Loucy (cell line): ENCODE measurements at regions not wholly inside any gene's neighbourhood (a gene's known extent, or its start where the extent isn't known, plus 50 kb on each side); places are given as distances from the start of the nearest gene placed in this dataset.

Experiments used
- H2AFZ ChIP-seq: fragments of 200-600 bp; sonication (generic); 2 replicates; pipeline ENCODE4 v1.6.0; 2016; ENCODE audit warnings: antibody characterized with exemption, mild to moderate bottlenecking, low read length, moderate library complexity
- H3F3A ChIP-seq: fragments of 200-600 bp; 2 replicates; pipeline ENCODE4 v1.6.0; 2016; ENCODE audit warnings: antibody characterized with exemption, low read depth, mild to moderate bottlenecking
- H3K27me3 ChIP-seq: fragments of 200-600 bp; sonication (generic); 2 replicates; pipeline ENCODE4 v1.6.1; 2014; ENCODE audit warnings: low read length, mild to moderate bottlenecking; ENCODE audit not compliant: insufficient read depth, poor library complexity, severe bottlenecking
- H3K36me3 ChIP-seq: fragments of 200-600 bp; sonication (generic); 2 replicates; pipeline ENCODE4 v1.6.1; 2016; ENCODE audit warnings: low read length; ENCODE audit not compliant: insufficient read depth
- H3K4me1 ChIP-seq: fragments of 200-600 bp; sonication (generic); 2 replicates; pipeline ENCODE4 v1.5.1; 2014; ENCODE audit warnings: low read length, mild to moderate bottlenecking; ENCODE audit not compliant: insufficient read depth, poor library complexity, severe bottlenecking
- H3K4me2 ChIP-seq: fragments of 200-600 bp; sonication (generic); 2 replicates; pipeline ENCODE4 v1.6.0; 2014; ENCODE audit warnings: antibody characterized with exemption, low read length, low read depth, mild to moderate bottlenecking; ENCODE audit not compliant: poor library complexity, severe bottlenecking
- H3K4me3 ChIP-seq: fragments of 200-600 bp; sonication (generic); 2 replicates; pipeline ENCODE4 v1.5.1; 2014; ENCODE audit warnings: low read length, mild to moderate bottlenecking, mixed read lengths; ENCODE audit not compliant: poor library complexity, severe bottlenecking
- H3K79me2 ChIP-seq: fragments of 200-600 bp; sonication (generic); 2 replicates; pipeline ENCODE4 v1.6.1; 2014; ENCODE audit warnings: low read length; ENCODE audit not compliant: insufficient read depth
- H3K9ac ChIP-seq: fragments of 200-600 bp; sonication (generic); 2 replicates; pipeline ENCODE4 v1.6.0; 2014; ENCODE audit warnings: mild to moderate bottlenecking, low read depth, low read length, moderate library complexity; ENCODE audit not compliant: poor library complexity, severe bottlenecking
- H3K9me2 ChIP-seq: fragments of 200-600 bp; sonication (generic); replicated peaks from 2 replicates; pipeline ENCODE4 v1.6.1; 2016; ENCODE audit warnings: low read depth, low read length, mixed read lengths
- H3K9me3 ChIP-seq: fragments of 200-600 bp; sonication (generic); 2 replicates; pipeline ENCODE4 v1.6.1; 2014; ENCODE audit warnings: mild to moderate bottlenecking, antibody characterized with exemption, low read length, low read depth; ENCODE audit not compliant: insufficient read depth
- H4K20me1 ChIP-seq: fragments of 200-600 bp; sonication (generic); 2 replicates; pipeline ENCODE4 v1.6.0; 2014; ENCODE audit warnings: antibody characterized with exemption, low read length, mild to moderate bottlenecking; ENCODE audit not compliant: insufficient read depth, poor library complexity, severe bottlenecking
- EZH2phosphoT487 ChIP-seq: fragments of 200-600 bp; IDR thresholded peaks from 2 replicates; pipeline ENCODE4 v1.6.1; 2018; ENCODE audit warnings: antibody characterized with exemption, mild to moderate bottlenecking, moderate library complexity, borderline replicate concordance
- TF ChIP-seq, protein P1 (sequence below): fragments of 200-600 bp; sonication (generic); conservative IDR thresholded peaks from 2 replicates; pipeline ENCODE4 v1.5.1; 2014; ENCODE audit warnings: mild to moderate bottlenecking, antibody characterized with exemption, low read length

DNA sequence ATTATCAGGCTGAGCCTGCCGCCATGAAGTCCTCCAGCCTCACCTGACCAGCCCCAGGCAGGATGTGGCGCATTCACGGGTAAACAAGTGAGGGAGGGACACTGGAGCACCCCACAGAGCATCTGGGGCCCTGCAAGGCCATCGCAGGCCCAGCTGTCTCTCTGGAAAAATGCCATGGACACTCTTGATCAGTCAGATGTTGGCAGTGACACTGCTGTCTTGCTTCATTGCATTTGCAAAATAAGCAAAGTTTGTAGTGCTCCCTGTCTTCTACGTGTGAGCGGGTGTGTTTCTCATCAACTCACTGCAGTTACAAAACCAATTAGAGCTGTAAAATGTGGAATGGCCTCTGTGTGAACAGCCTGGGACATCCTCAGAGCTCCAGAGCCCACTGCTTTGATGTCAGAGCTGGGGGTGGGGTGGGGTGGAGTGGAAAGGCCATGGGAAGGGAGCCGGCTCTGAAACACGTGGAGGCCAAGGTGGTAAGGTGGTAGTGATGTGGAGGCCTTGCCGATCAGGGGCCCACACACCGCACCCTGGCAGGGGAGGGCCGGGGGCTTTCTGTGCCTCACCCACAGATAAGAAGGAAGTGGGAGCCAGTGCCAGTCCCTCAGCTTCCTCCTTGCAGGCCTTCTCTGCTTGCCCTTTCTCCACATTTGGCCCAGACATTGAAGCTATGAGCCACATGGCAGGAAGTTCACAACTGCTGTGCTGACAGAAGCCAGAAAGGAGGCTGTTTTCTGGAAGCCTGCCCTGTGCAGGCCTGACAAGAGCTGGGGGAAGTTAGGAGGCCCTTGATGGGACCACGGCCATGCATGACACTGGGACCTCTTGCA lies 254.9 kb downstream of the RHOU start:
- Histone ChIP-seq H3K4me1 (peaks cover 22% of the 10 kb centered on the region), H3K4me3 (no peak overlapping the region), H3F3A (no peaks in the 10 kb centered on the region), H3K9me3 (no peaks in the 10 kb centered on the region), H3K36me3 (no peaks in the 10 kb centered on the region), H3K27me3 (no peaks in the 10 kb centered on the region), H3K9me2 (no peaks in the 10 kb centered on the region), H3K9ac (peak overlapping the region; percentile 14), H4K20me1 (no peaks in the 10 kb centered on the region), H2AFZ (peak overlapping the region; percentile 85), H3K4me2 (no peak overlapping the region), H3K79me2 (no peaks in the 10 kb centered on the region)
- TF ChIP-seq, protein P1, sequence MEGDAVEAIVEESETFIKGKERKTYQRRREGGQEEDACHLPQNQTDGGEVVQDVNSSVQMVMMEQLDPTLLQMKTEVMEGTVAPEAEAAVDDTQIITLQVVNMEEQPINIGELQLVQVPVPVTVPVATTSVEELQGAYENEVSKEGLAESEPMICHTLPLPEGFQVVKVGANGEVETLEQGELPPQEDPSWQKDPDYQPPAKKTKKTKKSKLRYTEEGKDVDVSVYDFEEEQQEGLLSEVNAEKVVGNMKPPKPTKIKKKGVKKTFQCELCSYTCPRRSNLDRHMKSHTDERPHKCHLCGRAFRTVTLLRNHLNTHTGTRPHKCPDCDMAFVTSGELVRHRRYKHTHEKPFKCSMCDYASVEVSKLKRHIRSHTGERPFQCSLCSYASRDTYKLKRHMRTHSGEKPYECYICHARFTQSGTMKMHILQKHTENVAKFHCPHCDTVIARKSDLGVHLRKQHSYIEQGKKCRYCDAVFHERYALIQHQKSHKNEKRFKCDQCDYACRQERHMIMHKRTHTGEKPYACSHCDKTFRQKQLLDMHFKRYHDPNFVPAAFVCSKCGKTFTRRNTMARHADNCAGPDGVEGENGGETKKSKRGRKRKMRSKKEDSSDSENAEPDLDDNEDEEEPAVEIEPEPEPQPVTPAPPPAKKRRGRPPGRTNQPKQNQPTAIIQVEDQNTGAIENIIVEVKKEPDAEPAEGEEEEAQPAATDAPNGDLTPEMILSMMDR: no peak
- no peak for TF ChIP-seq EZH2phosphoT487

DNA sequence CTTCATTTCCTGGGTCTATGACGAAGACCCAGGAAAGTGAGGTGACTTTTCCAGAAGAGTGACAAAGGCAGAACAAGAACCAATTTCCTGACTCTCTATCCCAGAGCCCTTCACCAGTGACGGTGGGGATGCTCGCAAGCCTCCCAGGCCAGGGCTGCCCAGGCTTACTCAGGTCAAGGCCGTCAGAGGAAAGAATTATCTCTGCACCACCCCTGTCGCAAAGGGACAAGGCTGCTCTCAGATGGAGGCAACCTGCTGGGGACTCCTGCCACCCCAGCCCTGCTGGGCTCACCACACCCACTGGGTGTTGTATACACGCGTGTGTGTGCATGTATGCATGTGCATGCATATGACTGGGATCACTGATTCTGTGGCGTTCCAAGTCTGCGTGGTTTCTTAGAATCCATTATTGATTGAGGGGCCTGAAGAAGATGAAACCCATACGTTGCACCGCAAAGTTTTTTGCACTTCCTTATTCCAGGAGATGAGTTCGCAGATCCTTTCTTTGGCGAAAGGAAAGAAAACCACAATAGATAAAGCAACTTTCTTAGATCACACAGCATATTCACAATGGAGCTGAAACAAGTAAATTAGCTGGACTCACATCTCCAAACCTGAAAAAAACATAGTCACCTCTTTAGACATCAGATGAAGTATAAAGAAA lies 255.8 kb downstream of the RHOU start:
- Histone ChIP-seq H3F3A (no peaks in the 10 kb centered on the region), H3K4me1 (peaks cover 22% of the 10 kb centered on the region), H3K27me3 (no peaks in the 10 kb centered on the region), H3K9me2 (no peaks in the 10 kb centered on the region), H3K4me3 (no peak overlapping the region), H3K9ac (peak overlapping the region; percentile 14), H4K20me1 (no peaks in the 10 kb centered on the region), H3K4me2 (no peak overlapping the region), H2AFZ (peak overlapping the region; percentile 85), H3K9me3 (no peaks in the 10 kb centered on the region), H3K36me3 (no peaks in the 10 kb centered on the region), H3K79me2 (no peaks in the 10 kb centered on the region)
- TF ChIP-seq, protein P1: no peak
- no peak for TF ChIP-seq EZH2phosphoT487

DNA sequence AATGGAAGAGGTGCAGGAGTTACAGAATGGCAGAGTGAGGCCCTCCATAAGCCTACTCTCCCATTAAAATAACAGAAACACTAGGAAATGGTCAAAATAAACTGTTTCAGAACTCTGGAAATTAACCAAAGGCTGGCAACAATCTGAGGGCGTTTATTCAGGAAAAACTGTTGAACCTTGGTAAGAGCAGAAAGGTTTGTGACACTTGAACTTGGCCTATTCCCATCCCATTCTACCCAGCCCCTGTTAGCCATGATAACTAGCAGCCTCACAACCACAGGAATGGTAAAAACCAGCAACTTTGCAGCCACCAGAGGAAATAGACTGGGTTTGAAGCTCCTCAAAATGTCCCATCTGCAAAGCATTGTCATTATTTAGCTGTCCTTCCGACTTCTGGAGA lies 256.8 kb downstream of the RHOU start:
- Histone ChIP-seq H3K9me3 (no peaks in the 10 kb centered on the region), H3F3A (no peaks in the 10 kb centered on the region), H3K4me1 (peaks cover 22% of the 10 kb centered on the region), H2AFZ (no peak overlapping the region), H3K36me3 (no peaks in the 10 kb centered on the region), H3K27me3 (no peaks in the 10 kb centered on the region), H3K79me2 (no peaks in the 10 kb centered on the region), H3K4me3 (no peak overlapping the region), H4K20me1 (no peaks in the 10 kb centered on the region), H3K4me2 (no peak overlapping the region), H3K9me2 (no peaks in the 10 kb centered on the region), H3K9ac (no peak overlapping the region)
- TF ChIP-seq, protein P1: no peak
- TF ChIP-seq EZH2phosphoT487: no peak
